ENCODE measurements at regions not wholly inside any gene's neighbourhood (a gene's known extent, or its start where the extent isn't known, plus 50 kb on each side); places are given as distances from the start of the nearest gene placed in this dataset.
A peak's percentile ranks its signal among the peaks of the same experiment; 100 is the strongest.

DNA sequence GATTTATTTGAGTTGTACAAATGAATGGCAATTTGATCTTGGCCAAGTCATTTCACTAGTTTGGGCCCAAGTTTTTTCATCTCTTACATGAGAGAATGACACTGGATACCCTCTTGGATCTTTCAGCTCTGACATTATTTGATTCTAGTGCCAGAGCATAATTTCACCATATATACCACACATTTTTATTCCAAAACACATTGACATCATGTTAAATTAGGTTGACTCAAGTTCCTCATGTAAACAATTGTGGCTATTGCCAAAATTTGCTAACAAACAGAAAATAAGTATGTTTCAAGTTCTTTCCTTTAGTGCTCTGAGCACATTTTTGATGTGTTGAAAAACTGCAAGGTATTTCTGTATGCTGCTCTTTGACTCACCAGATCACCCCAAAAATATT lies 375.8 kb downstream of the ZNF608 start:
- H3K36me3 ChIP-seq (replicated peaks in 1 of 2; ENCODE audit: control insufficient read depth in 1 of 2, insufficient read depth in 2 of 2, low read length in 2 of 2), result no peaks in the 10 kb centered on the region
- 0 out of 2 replicates have a peak, but pooled peaks cover 5% of the 10 kb centered on the region for H3K9me3 ChIP-seq (ENCODE audit: low read length)
- H3K79me2 ChIP-seq (ENCODE audit: insufficient read depth, low read length), result no peaks in the 10 kb centered on the region
- DNase-seq (ENCODE audit: low spot score), result no peak
- H3K4me2 ChIP-seq (ENCODE audit: low read depth, low read length), result no peak overlapping the region
- H3K9ac ChIP-seq (ENCODE audit: insufficient read depth, low read depth, low read length), result no peak overlapping the region
- POLR2A ChIA-PET, result no interaction called here
- no peak for ATAC-seq
- CTCF ChIA-PET (ENCODE audit: low intra/inter-chr PET ratio, low total read pairs), result no interaction called here
- H3K27me3 ChIP-seq (ENCODE audit: control insufficient read depth in 1 of 2, insufficient read depth in 2 of 2, low read length in 2 of 2), result no peaks in the 10 kb centered on the region
- no peaks in the 10 kb centered on the region for H3K4me1 ChIP-seq (ENCODE audit: insufficient read depth, low read length)
- H3K4me3 ChIP-seq (replicated peaks in 1 of 3; ENCODE audit: insufficient read depth in 1 of 3, low read depth in 2 of 3, low read length in 3 of 3), result no peak overlapping the region
- intact Hi-C loops (cut with micrococcal nuclease; ENCODE audit: unreplicated experiment) (no loop called here), in situ Hi-C loops (cut with HindIII; ENCODE audit: extremely low pct_ligation_motif_present, low pct_unique_long_range_greater_than_20kb) (no loop called here)
- BruUV-seq (replicated peaks), result no TSS peak
- H3K27ac ChIP-seq (ENCODE audit: extremely low read length, insufficient read depth, low read length), result no peak overlapping the region
- H4K20me1 ChIP-seq (ENCODE audit: insufficient read depth, low read length), result no peaks in the 10 kb centered on the region
- FAIRE-seq, result no peak
- H2AFZ ChIP-seq (ENCODE audit: low read length), result no peak overlapping the region
- TF ChIP-seq ZBTB37 (CRISPR knock-in tag; IDR thresholded peaks at IDR 0.05) (no peak), MEIS2 (CRISPR knock-in tag; IDR thresholded peaks at IDR 0.05) (no peak), ZNF605 (CRISPR knock-in tag; IDR thresholded peaks at IDR 0.05) (no peak)

DNA sequence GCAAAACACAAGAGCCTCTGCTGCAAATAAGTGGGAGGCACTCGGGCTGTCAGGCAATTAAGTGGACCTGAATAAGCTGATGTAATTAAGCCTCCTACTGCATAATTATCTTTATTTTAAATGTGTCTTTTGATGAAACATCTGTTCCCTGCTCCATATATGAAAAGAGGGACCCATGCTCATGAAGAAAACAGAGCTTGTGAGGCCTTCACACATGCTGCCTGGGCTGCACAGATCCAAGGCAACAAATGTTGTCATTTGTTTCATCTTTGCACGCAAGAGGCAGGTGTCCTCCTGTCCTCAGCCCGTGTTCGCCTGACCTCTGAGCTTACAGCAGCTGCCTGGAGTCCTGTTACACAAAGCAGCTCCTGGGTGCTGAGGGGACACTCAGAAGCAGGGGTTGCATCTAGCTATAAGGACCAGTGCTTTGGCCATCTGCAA lies 381.1 kb downstream of the ZNF608 start:
- in situ Hi-C loops (cut with HindIII; ENCODE audit: extremely low pct_ligation_motif_present, low pct_unique_long_range_greater_than_20kb) (no loop called here), intact Hi-C loops (cut with micrococcal nuclease; ENCODE audit: unreplicated experiment) (no loop called here)
- H3K79me2 ChIP-seq (ENCODE audit: insufficient read depth, low read length), result no peaks in the 10 kb centered on the region
- POLR2A ChIA-PET, result no interaction called here
- H4K20me1 ChIP-seq (ENCODE audit: insufficient read depth, low read length), result no peaks in the 10 kb centered on the region
- no peak overlapping the region for H3K9ac ChIP-seq (ENCODE audit: insufficient read depth, low read depth, low read length)
- BruUV-seq (replicated peaks), result no TSS peak
- no peaks in the 10 kb centered on the region for H3K36me3 ChIP-seq (replicated peaks in 1 of 2; ENCODE audit: control insufficient read depth in 1 of 2, insufficient read depth in 2 of 2, low read length in 2 of 2)
- H3K27ac ChIP-seq (ENCODE audit: extremely low read length, insufficient read depth, low read length), result no peak overlapping the region
- no peaks in the 10 kb centered on the region for H3K4me1 ChIP-seq (ENCODE audit: insufficient read depth, low read length)
- no peak for DNase-seq (ENCODE audit: low spot score)
- CTCF ChIA-PET (ENCODE audit: low intra/inter-chr PET ratio, low total read pairs), result no interaction called here
- no peak overlapping the region for H3K4me3 ChIP-seq (replicated peaks in 1 of 3; ENCODE audit: insufficient read depth in 1 of 3, low read depth in 2 of 3, low read length in 3 of 3)
- no peak for FAIRE-seq
- 0% methylated on average over 2 of the region's 4 CpGs for WGBS (ENCODE audit: low lambda C conversion rate)
- H2AFZ ChIP-seq (ENCODE audit: low read length), result no peak overlapping the region
- no peaks in the 10 kb centered on the region for H3K27me3 ChIP-seq (ENCODE audit: control insufficient read depth in 1 of 2, insufficient read depth in 2 of 2, low read length in 2 of 2)
- 0 out of 2 replicates have a peak, but pooled peaks cover 5% of the 10 kb centered on the region for H3K9me3 ChIP-seq (ENCODE audit: low read length)
- peak; percentile 54 for ATAC-seq
- no peak overlapping the region for H3K4me2 ChIP-seq (ENCODE audit: low read depth, low read length)
- TF ChIP-seq PITX1 (CRISPR knock-in tag; IDR thresholded peaks at IDR 0.05) (no peak), RORA (CRISPR knock-in tag; IDR thresholded peaks at IDR 0.05) (no peak), MLXIP (CRISPR knock-in tag; IDR thresholded peaks at IDR 0.05; ENCODE audit: borderline replicate concordance) (no peak), CEBPG (CRISPR knock-in tag; IDR thresholded peaks at IDR 0.05) (no peak), ELK4 (CRISPR knock-in tag; IDR thresholded peaks at IDR 0.05; ENCODE audit: borderline replicate concordance) (no peak), SMC3 (IDR thresholded peaks at IDR 0.05; ENCODE audit: low read length) (no peak)
